SK-N-SH (cell line): ENCODE measurements at regions not wholly inside any gene's neighbourhood (a gene's known extent, or its start where the extent isn't known, plus 50 kb on each side); places are given as distances from the start of the nearest gene placed in this dataset.

Experiments used
- CTCF ChIA-PET: fragments of 300-600, 350-600 bp; formaldehyde crosslinking; extraction: SDS; loops from one replicate; lab custom pipeline; 2021; lab: Yijun Ruan, JAX
- POLR2A ChIA-PET: fragments of 350-600 bp; sonication (Branson Sonifier 250); formaldehyde crosslinking; extraction: SDS; loops from one replicate; lab custom pipeline; 2020; ENCODE audit warnings: antibody characterized with exemption, inconsistent platforms; lab: Yijun Ruan, JAX
- DNase-seq: peaks from one replicate; pipeline ENCODE4 v3.0.0; 2012
- H2AFZ ChIP-seq: fragments of 200-600 bp; sonication (generic); 2 replicates; pipeline ENCODE4 v1.8.1; 2016; ENCODE audit warnings: antibody characterized with exemption, mild to moderate bottlenecking, low read depth
- H3F3A ChIP-seq: fragments of 200-600 bp; sonication (generic); replicated peaks from 2 replicates; pipeline ENCODE3; 2016; ENCODE audit warnings: antibody characterized with exemption, mild to moderate bottlenecking; ENCODE audit not compliant: insufficient read depth
- H3K27ac ChIP-seq, 2 experiments: fragments of 200-500 bp in 1 of 2; fragments of 200-600 bp in 1 of 2; sonication (Bioruptor generic) in 1 of 2; sonication (generic), shearing (Covaris generic) in 1 of 2; 2 replicates each; pipeline versions ENCODE4 v1.5.1 to v1.6.1; 2014 to 2016; ENCODE audit warnings: low read depth in 2 of 2, inconsistent platforms in 1 of 2, low read length in 1 of 2, mild to moderate bottlenecking in 1 of 2, mixed read lengths in 1 of 2
- H3K27me3 ChIP-seq: fragments of 200-600 bp; sonication (generic), shearing (Covaris generic); 2 replicates; pipeline ENCODE4 v1.6.1; 2016; ENCODE audit warnings: mixed run types; ENCODE audit not compliant: insufficient read depth
- H3K36me3 ChIP-seq, 2 experiments: fragments of 200-500 bp in 1 of 2; fragments of 200-600 bp in 1 of 2; sonication (Bioruptor generic) in 1 of 2; sonication (generic) in 1 of 2; replicated peaks in 1 of 2; 2 replicates each; pipeline versions ENCODE3 to v1.5.1; 2014 to 2016; ENCODE audit warnings: low read length in 1 of 2, mild to moderate bottlenecking in 1 of 2; ENCODE audit not compliant: insufficient read depth in 2 of 2, control insufficient read depth in 1 of 2
- H3K4me1 ChIP-seq, 2 experiments: fragments of 200-500 bp in 1 of 2; fragments of 200-600 bp in 1 of 2; sonication (Bioruptor generic) in 1 of 2; sonication (generic), shearing (Covaris generic) in 1 of 2; 2 replicates each; pipeline versions ENCODE4 v1.5.1 to v1.6.1; 2014 to 2016; ENCODE audit warnings: low read depth in 1 of 2, low read length in 1 of 2, mixed run types in 1 of 2; ENCODE audit not compliant: insufficient read depth in 2 of 2, control insufficient read depth in 1 of 2
- H3K4me2 ChIP-seq: fragments of 200-600 bp; sonication (generic), shearing (Covaris generic); 2 replicates; pipeline ENCODE4 v1.6.1; 2017; ENCODE audit warnings: mixed run types
- H3K4me3 ChIP-seq, 2 experiments: fragments of 200-500 bp in 1 of 2; fragments of 200-600 bp in 1 of 2; sonication (Bioruptor generic) in 1 of 2; sonication (generic), shearing (Covaris generic) in 1 of 2; 2 replicates each; pipeline versions ENCODE4 v1.5.1 to v1.8.1; 2014 to 2016; ENCODE audit warnings: low read depth in 2 of 2, inconsistent platforms in 1 of 2, low read length in 1 of 2, mild to moderate bottlenecking in 1 of 2, mixed read lengths in 1 of 2, moderate library complexity in 1 of 2
- H3K79me2 ChIP-seq: fragments of 200-600 bp; sonication (generic); 2 replicates; pipeline ENCODE4 v1.8.1; 2017; ENCODE audit warnings: mild to moderate bottlenecking; ENCODE audit not compliant: insufficient read depth
- H3K9ac ChIP-seq: fragments of 200-600 bp; sonication (generic); 2 replicates; pipeline ENCODE4 v1.6.1; 2017; ENCODE audit warnings: mixed run types
- H3K9me2 ChIP-seq: fragments of 200-600 bp; sonication (generic); 2 replicates; pipeline ENCODE4 v1.6.1; 2017; ENCODE audit warnings: mixed run types
- H3K9me3 ChIP-seq: fragments of 200-600 bp; sonication (generic); 2 replicates; pipeline ENCODE4 v1.6.1; 2017; ENCODE audit warnings: mixed run types, mild to moderate bottlenecking, moderate library complexity
- H4K20me1 ChIP-seq: fragments of 200-600 bp; sonication (generic); 2 replicates; pipeline ENCODE4 v1.6.1; 2017; ENCODE audit warnings: mild to moderate bottlenecking, mixed run types; ENCODE audit not compliant: insufficient read depth
- ELF1 ChIP-seq: IDR thresholded peaks from 2 replicates; pipeline ENCODE4 v1.4.0; 2012
- EP300 ChIP-seq, 2 experiments: IDR thresholded peaks; 2 replicates each; pipeline versions ENCODE4 v1.4.0 to v1.6.1; 2012; ENCODE audit warnings: borderline replicate concordance in 1 of 2, low read depth in 1 of 2, low read length in 1 of 2
- EZH2phosphoT487 ChIP-seq: fragments of 200-600 bp; sonication (generic); IDR thresholded peaks from 2 replicates; pipeline ENCODE4 v1.6.1; 2017; ENCODE audit warnings: low read depth, mixed run types, mild to moderate bottlenecking, antibody characterized with exemption, moderate library complexity, borderline replicate concordance
- FOXM1 ChIP-seq: IDR thresholded peaks from 2 replicates; pipeline ENCODE4 v1.4.0; 2012; ENCODE audit warnings: low read depth, mild to moderate bottlenecking
- GABPA ChIP-seq: IDR thresholded peaks from 2 replicates; pipeline ENCODE4 v1.4.0; 2012; ENCODE audit warnings: low read depth, mild to moderate bottlenecking
- GATA2 ChIP-seq: sonication (generic); formaldehyde crosslinking; IDR thresholded peaks from 2 replicates; pipeline ENCODE4 v1.5.0; 2020; ENCODE audit warnings: mild to moderate bottlenecking, missing genetic modification reagents
- MEF2A ChIP-seq: IDR thresholded peaks from 2 replicates; pipeline ENCODE4 v1.4.0; 2012; ENCODE audit warnings: low read depth, borderline replicate concordance
- MXI1 ChIP-seq: IDR thresholded peaks from 2 replicates; pipeline ENCODE4 v1.6.1; 2012; ENCODE audit warnings: mild to moderate bottlenecking, low read depth, low read length, improper control_type of control experiment
- POLR2AphosphoS5 ChIP-seq: IDR thresholded peaks from 2 replicates; pipeline ENCODE4 v1.6.1; 2012; ENCODE audit warnings: low read depth, low read length
- RCOR1 ChIP-seq: fragments of 150-350 bp; IDR thresholded peaks from 2 replicates; pipeline ENCODE4 v1.6.1; 2017; ENCODE audit warnings: antibody characterized with exemption, low read length
- RFX5 ChIP-seq: IDR thresholded peaks from 2 replicates; pipeline ENCODE4 v1.6.1; 2012; ENCODE audit warnings: mild to moderate bottlenecking, improper control_type of control experiment, low read length
- YY1 ChIP-seq: IDR thresholded peaks from 2 replicates; pipeline ENCODE4 v1.4.0; 2012; ENCODE audit warnings: low read depth, mild to moderate bottlenecking
- TF ChIP-seq, protein P1 (sequence below): fragments of 150-350 bp; IDR thresholded peaks from 2 replicates; pipeline ENCODE4 v1.6.1; 2016; ENCODE audit warnings: mild to moderate bottlenecking, low read depth, low read length
- TF ChIP-seq, protein P2 (sequence below): fragments of 200-600 bp; sonication (generic); IDR thresholded peaks from 2 replicates; pipeline ENCODE4 v1.6.1; 2017; ENCODE audit warnings: antibody characterized with exemption, mild to moderate bottlenecking, moderate library complexity
- TF ChIP-seq, protein P3 (sequence below): fragments of 150-350 bp; IDR thresholded peaks from 2 replicates; pipeline ENCODE4 v1.6.1; 2017; ENCODE audit warnings: antibody characterized with exemption, low read length, low read depth, borderline replicate concordance

DNA sequence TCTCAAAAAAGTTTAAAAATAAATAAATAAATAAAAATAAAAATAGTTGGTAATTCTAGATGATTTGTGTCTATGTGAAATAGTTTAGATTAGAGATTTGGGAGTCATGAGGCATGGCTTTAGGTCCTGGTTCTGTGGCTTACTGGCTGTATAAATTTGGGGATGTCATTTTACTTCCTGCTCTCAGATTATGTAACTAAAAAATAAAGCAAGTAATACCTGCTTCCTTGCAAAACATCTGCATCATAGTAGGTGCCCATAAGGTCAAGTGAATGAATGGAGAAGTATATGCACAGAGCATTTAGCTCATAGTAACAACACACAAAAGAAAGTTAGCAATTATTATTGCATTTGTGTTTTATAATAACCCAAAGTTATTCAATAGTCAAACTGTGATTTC lies 287.7 kb upstream of the TLE4 start:
- Histone ChIP-seq H3K4me2 (no peak overlapping the region), H3F3A (no peaks in the 10 kb centered on the region), H4K20me1 (no peaks in the 10 kb centered on the region), H3K36me3 (no peaks in the 10 kb centered on the region), H2AFZ (no peak overlapping the region), H3K4me3 (no peak overlapping the region), H3K4me1 (peaks cover 7 to 11% of the 10 kb centered on the region in 2 experiments; a peak in 2 of 4 replicates), H3K79me2 (no peaks in the 10 kb centered on the region), H3K9ac (no peak overlapping the region), H3K27me3 (no peaks in the 10 kb centered on the region), H3K9me3 (no peaks in the 10 kb centered on the region), H3K27ac (no peak overlapping the region), H3K9me2 (no peaks in the 10 kb centered on the region)
- no peak for DNase-seq
- POLR2A ChIA-PET, result no interaction called here
- CTCF ChIA-PET, result interaction anchor here (0.6 to 1.4 kb wide), 2 partner anchors 20 to 1420 kb away, joined by 3 to 4 read pairs; no protein-coding TSS in a partner anchor
- TF ChIP-seq FOXM1, result no peak
- no peak for TF ChIP-seq RCOR1
- TF ChIP-seq, protein P1, sequence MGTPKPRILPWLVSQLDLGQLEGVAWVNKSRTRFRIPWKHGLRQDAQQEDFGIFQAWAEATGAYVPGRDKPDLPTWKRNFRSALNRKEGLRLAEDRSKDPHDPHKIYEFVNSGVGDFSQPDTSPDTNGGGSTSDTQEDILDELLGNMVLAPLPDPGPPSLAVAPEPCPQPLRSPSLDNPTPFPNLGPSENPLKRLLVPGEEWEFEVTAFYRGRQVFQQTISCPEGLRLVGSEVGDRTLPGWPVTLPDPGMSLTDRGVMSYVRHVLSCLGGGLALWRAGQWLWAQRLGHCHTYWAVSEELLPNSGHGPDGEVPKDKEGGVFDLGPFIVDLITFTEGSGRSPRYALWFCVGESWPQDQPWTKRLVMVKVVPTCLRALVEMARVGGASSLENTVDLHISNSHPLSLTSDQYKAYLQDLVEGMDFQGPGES, result no peak
- TF ChIP-seq ELF1, result no peak
- no peak for TF ChIP-seq POLR2AphosphoS5
- no peak for TF ChIP-seq MXI1
- no peak for TF ChIP-seq GATA2 (CRISPR knock-in tag)
- TF ChIP-seq YY1, result no peak
- no peak for TF ChIP-seq RFX5
- TF ChIP-seq, protein P2, sequence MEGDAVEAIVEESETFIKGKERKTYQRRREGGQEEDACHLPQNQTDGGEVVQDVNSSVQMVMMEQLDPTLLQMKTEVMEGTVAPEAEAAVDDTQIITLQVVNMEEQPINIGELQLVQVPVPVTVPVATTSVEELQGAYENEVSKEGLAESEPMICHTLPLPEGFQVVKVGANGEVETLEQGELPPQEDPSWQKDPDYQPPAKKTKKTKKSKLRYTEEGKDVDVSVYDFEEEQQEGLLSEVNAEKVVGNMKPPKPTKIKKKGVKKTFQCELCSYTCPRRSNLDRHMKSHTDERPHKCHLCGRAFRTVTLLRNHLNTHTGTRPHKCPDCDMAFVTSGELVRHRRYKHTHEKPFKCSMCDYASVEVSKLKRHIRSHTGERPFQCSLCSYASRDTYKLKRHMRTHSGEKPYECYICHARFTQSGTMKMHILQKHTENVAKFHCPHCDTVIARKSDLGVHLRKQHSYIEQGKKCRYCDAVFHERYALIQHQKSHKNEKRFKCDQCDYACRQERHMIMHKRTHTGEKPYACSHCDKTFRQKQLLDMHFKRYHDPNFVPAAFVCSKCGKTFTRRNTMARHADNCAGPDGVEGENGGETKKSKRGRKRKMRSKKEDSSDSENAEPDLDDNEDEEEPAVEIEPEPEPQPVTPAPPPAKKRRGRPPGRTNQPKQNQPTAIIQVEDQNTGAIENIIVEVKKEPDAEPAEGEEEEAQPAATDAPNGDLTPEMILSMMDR, result no peak
- TF ChIP-seq, protein P3, sequence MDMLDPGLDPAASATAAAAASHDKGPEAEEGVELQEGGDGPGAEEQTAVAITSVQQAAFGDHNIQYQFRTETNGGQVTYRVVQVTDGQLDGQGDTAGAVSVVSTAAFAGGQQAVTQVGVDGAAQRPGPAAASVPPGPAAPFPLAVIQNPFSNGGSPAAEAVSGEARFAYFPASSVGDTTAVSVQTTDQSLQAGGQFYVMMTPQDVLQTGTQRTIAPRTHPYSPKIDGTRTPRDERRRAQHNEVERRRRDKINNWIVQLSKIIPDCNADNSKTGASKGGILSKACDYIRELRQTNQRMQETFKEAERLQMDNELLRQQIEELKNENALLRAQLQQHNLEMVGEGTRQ, result no peak
- TF ChIP-seq MEF2A, result no peak
- TF ChIP-seq GABPA, result no peak
- TF ChIP-seq EZH2phosphoT487, result no peak
- TF ChIP-seq EP300 (IDR thresholded peaks at IDR 0.05; ENCODE audit: borderline replicate concordance in 1 of 2, low read depth in 1 of 2, low read length in 1 of 2), result no peak
